Coronary artery (tissue), 2 donors: ENCODE measurements at regions not wholly inside any gene's neighbourhood (a gene's known extent, or its start where the extent isn't known, plus 50 kb on each side); places are given as distances from the start of the nearest gene placed in this dataset.

Source experiments
- DNase-seq: peaks from one replicate; pipeline ENCODE4 v3.0.0-alpha.2; 2017; ENCODE audit warnings: low spot score
- H3K27ac ChIP-seq, 2 donors: fragments of 200-600 bp; sonication (generic); one replicate each; pipeline ENCODE4 v1.5.1; 2016 to 2019
- H3K4me3 ChIP-seq: fragments of 200-600 bp; sonication (generic); 2 replicates; pipeline ENCODE4 v1.5.1; 2016; ENCODE audit warnings: mild to moderate bottlenecking, moderate library complexity
- CTCF ChIP-seq: fragments of 200-600 bp; sonication (generic); IDR thresholded peaks from one replicate; pipeline ENCODE4 v1.5.1; 2019; ENCODE audit warnings: antibody characterized with exemption

GRCh38 chr10:91137011-91137643, 83.3 kb upstream of the PCGF5 start:
- no peak for TF ChIP-seq CTCF
- no peak for DNase-seq
- H3K4me3 ChIP-seq: no peak overlapping the region
- H3K27ac ChIP-seq: no peak overlapping the region

- H3K4me3 ChIP-seq: no peak overlapping the region
- no peak overlapping the region for H3K27ac ChIP-seq
- DNase-seq: no peak
- no peak for TF ChIP-seq CTCF
Observed at GRCh38 chr10:91137822-91138221, 82.6 kb upstream of the PCGF5 start.

GRCh38 chr10:91140995-91141549, 79.4 kb upstream of the PCGF5 start:
- DNase-seq: no peak
- H3K4me3 ChIP-seq: no peak overlapping the region
- no peak for TF ChIP-seq CTCF
- no peak overlapping the region for H3K27ac ChIP-seq

- DNase-seq: no peak
- H3K4me3 ChIP-seq: no peak overlapping the region
- TF ChIP-seq CTCF: no peak
Observed at GRCh38 chr10:91144961-91145360, 75.5 kb upstream of the PCGF5 start.

GRCh38 chr10:91146146-91146545, 74.3 kb upstream of the PCGF5 start:
- no peak for TF ChIP-seq CTCF
- no peak overlapping the region for H3K27ac ChIP-seq
- no peak for DNase-seq
- H3K4me3 ChIP-seq: no peak overlapping the region

More at GRCh38 chr10:91144961-91145360, 75.5 kb upstream of the PCGF5 start:
- no peak overlapping the region for H3K27ac ChIP-seq

GRCh38 chr10:91149550-91149949, 70.9 kb upstream of the PCGF5 start:
- no peak overlapping the region for H3K4me3 ChIP-seq
- no peak for TF ChIP-seq CTCF
- no peak for DNase-seq
- H3K27ac ChIP-seq: no peak overlapping the region

- no peak for TF ChIP-seq CTCF
Observed at GRCh38 chr10:91150631-91151030, 69.8 kb upstream of the PCGF5 start.

More at GRCh38 chr10:91150631-91151030, 69.8 kb upstream of the PCGF5 start:
- DNase-seq: no peak
- Histone ChIP-seq H3K27ac (no peak overlapping the region), H3K4me3 (no peak overlapping the region)
